ENCODE measurements at regions not wholly inside any gene's neighbourhood (a gene's known extent, or its start where the extent isn't known, plus 50 kb on each side); places are given as distances from the start of the nearest gene placed in this dataset.

- DNase-seq, result no peak
These were observed 299.5 kb upstream of the RASGRP1 start for GRCh38 chr15:38864122-38864521.

DNA sequence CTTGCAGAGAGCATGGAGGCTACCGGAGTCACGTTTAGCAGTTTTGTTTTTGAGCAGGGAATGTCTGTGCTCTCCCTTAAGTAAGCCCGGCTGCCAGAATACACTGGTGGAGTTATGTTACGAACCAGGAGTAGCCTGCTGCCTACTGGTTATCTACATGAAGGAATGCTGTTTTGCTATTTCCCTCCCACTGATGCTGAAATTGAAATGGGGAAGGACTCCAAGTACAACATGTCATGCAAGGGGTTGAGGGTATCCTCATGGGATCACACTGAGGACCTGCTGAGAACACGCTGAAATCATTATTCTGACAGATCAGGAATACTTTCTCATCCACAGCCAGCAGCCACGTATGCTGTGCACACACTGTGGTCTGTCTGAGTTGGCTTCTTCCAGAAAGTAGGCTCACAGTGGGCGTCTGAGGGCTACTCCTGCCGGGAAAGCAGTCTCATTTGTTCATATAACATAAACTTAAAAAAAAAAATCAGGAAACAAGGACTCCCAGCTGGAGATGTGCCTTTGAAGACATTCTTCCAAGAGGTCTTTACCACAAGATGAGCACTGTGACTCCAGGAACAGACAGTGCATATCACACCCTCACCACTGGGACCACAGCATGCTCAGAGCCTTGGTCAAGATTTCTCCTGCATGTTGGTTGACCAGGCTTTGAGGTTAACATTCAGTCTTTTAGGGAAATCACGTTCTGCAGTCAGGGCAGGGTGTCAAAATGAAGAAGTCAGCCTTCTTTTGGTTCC is 300.4 kb upstream of the RASGRP1 start:
- no peak for DNase-seq

- no peak for DNase-seq
These were observed 302.9 kb upstream of the RASGRP1 start for GRCh38 chr15:38867556-38867955.

- no peak for DNase-seq
These were observed 303.9 kb upstream of the RASGRP1 start for GRCh38 chr15:38868326-38869114.

GRCh38 chr15:38871638-38872037 is 307.0 kb upstream of the RASGRP1 start:
- DNase-seq, result no peak

DNA sequence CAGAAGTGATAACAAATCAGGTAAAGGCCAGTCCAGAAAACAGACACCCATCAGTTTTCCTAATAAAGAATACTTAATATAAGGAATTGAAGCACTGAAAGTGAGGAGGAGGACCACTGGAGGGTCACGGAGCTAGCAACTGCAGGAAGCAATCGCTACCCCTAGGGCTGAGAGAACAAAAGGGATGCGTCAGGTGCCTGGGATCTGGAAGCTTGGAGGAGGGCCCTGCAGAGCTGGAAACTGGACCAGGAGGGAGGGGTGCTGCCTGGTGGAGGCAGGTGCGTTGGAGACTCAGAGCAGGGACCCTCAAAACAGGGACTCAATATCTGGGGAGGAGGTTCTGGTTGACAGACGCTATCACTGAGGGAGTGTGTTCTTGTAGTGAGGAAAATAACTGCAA is 308.1 kb upstream of the RASGRP1 start:
- no peak for DNase-seq

DNA sequence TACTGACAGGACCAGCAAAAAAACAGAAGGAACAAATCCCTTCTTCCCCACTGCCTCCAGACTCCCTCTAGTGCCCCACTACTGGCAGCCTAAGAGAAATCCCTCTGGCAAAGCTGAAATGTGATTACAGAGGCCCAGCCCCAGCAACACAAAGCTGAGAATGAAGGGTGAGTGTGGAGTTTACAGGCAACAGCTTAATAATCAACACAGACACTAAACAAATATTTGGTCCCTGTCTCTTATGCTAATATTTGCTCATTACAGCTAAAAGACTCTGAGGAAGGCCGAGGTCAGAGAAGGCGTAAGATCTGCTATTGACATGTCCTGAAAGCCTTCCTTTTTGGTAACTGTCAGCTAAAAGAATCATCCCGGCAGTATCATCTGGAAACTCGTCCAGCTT is 308.5 kb upstream of the RASGRP1 start:
- DNase-seq, result no peak

GRCh38 chr15:38874464-38874863 is 309.9 kb upstream of the RASGRP1 start:
- DNase-seq, result no peak

- no peak for DNase-seq
These were observed 311.6 kb upstream of the RASGRP1 start for GRCh38 chr15:38876211-38876610.

DNA sequence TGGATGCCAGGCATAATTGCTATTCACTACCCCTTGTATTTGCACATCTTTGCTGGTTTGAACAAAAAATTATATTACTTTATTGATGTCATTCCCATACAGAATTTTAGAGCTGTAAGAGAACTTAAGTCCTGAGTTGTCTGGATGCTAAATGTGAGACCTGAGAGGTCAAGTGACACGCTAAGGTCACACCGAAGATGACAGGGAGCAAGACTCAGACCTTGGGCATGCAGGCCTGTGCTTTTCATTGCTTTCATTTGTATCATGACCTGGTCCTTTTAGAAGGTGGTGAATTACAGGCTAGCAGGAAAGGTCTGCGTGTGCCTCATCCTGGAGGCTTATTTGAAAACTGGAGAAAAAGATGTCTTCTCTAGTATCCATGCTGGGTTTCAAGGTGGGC is 312.0 kb upstream of the RASGRP1 start:
- DNase-seq, result no peak

- no peak for DNase-seq
These were observed 312.9 kb upstream of the RASGRP1 start for GRCh38 chr15:38877471-38877870.

DNA sequence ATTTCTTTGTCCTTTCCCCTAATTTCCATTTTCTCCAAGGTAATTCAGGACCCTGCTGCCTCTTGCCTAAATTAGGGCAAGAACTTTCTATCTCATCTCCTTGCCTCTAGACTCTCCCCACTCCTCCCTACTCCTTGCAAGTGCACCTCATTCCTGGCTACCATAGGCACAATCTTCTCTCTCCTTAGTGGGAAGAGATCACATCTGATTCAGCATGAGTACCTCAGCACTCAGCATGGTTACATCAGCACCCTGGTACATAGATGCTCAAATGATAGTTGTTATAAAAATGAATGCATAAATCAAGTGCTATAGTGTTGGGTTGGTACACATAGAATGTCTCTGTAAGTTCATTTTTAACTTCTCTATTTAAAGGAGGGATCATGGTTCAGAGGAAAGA is 313.4 kb upstream of the RASGRP1 start:
- DNase-seq, result no peak

- no peak for DNase-seq
These were observed 314.3 kb upstream of the RASGRP1 start for GRCh38 chr15:38878926-38879325.

DNA sequence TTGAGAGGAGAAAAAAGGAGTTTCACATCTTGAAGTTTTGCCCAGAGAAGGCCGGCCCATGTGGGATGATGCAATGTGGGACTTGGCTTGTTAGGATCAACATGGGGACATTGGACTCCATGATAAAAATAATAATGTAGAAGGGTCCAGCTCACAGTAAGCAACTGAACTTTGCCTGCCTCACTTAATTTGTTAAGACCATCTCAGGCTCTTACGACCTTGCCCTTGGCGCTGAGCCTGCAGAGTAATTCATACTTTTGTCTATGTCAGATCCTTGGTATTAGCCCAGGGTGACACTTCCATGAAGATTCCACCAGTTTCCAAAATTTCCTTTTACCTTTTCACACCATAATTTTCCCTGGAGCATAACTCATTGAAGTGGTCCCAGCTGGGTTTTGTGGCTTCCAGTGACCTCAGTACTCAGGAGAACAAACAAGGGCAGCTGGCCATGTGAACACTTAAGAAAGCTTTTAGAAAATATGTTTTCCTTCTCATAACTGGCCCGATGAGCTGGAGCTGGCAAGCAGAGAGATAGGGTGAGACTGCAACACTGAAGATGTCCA is 315.4 kb upstream of the RASGRP1 start:
- no peak for DNase-seq

DNA sequence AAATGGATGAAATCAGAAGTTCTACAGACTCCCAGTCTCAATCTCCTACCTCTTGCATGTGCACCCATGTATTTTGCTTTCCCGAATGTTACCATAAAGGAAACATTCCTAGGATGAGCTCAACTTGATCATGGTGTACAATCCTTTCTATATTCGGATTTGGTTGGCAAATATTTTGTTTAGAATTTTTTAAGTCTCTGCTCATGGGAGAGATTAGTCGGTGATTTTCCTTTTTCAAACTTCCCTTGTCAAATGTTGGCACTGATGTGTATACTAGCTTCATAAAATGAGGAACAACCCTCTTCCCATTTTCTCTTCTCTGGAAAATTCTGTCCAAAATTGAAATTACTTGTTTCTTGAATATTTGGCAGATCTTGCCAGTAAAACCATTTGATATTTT is 317.6 kb upstream of the RASGRP1 start:
- DNase-seq, result no peak

- DNase-seq, result no peak
These were observed 319.4 kb upstream of the RASGRP1 start for GRCh38 chr15:38883987-38884386.

- DNase-seq, result no peak
These were observed 320.4 kb upstream of the RASGRP1 start for GRCh38 chr15:38885001-38885400.

DNA sequence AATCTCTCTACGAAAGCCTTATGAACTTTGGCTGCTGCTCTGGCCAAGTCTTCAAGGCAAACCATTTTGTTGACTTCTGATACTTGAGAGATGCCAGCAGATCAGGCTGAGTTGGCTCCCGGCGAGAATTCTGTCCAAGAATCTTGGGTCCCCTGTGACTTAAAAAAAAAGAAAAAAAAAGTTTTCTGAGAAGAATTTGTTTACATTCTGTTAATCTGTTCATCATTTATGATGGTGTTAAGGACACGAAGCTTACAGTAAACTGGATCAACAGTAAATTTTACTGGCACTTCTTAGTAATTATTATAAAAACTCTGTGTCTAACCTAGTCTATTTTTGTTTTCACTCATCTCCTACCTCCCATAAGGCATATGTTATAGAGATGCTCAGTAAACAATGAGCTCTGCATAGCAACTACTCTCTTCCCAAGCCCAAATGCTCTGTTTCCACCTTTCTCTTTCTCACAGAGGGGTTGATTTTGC is 320.9 kb upstream of the RASGRP1 start:
- DNase-seq, result no peak

DNA sequence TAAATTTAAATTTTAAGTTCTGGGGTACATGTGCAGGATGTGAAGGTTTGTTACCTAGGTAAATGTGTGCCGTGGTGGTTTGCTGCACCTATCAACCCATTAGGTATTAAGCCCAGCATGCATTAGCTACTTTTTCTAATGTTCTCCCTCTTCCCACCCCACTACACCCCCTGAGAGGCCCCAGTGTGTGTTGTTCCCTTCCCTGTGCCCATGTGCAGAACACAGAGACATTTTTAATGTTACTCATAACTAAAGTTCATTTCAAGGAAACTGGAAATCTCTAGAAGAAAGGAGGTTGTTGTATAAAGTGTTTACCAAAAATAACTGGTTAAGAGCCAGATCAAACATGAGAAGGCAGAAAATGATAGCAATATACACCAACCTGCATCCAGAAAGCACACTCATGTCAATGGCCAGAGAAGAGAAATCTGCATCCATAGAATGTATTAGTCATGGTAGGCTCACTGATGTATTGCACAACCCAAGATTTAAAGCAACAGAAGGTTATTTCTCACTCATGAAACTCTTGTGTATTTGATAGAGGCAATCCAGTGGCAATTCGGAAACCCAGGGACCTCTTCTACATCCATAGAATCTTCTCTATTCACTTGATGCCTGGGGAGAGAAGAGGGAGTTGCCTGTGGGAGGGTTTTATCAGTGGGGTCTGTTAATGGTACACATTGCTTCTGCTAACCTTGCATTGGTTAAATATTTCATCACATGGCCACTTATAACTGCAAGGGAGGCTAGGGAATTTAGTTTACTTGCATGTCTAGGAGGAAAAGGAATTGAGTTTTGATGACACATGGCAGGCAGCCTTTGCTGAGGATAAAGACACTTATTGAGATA is 321.9 kb upstream of the RASGRP1 start:
- no peak for DNase-seq

DNA sequence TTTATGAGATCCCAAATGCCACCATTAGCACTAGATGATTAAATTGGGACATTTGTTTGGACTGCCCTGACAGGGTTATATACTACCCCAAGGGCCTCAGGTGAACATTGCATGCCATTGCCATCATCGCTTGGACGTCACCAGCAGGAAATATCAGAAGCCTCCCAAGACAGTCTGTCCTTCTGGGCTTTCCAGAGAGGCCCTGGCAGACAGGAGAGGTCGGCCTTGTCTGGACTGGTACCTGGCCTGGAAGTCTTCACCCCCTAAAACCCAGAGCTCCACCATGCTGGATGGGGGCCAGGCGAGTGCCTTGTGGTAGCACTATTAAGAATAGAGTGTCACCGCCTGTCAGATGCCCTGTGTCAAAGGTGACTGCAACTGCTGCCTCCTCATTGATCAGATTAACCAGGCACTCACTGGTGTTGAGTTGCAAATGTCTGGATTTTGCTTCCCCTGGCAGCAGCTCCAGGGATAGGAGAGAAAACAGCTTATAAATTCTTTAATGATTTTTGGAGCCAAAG is 324.1 kb upstream of the RASGRP1 start:
- DNase-seq, result no peak

DNA sequence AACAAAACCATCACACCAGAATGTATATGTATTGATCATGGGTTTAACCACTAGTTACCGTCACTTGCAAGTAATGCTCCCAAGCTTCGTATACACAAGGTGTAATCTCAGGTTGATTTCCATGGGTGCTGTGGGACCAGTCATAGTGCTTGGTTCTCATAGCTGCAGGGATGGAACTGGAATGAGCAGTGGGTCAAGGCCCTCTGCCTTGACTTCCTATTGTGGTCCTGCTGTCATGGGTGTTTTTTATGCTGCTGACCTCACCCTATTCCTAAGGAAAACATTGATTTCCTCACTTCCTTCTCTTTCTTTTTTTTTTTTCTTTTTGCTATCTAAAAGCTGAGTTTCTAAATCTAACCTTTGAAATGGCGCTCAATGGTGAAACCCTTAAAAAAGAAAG is 325.6 kb upstream of the RASGRP1 start:
- no peak for DNase-seq

DNA sequence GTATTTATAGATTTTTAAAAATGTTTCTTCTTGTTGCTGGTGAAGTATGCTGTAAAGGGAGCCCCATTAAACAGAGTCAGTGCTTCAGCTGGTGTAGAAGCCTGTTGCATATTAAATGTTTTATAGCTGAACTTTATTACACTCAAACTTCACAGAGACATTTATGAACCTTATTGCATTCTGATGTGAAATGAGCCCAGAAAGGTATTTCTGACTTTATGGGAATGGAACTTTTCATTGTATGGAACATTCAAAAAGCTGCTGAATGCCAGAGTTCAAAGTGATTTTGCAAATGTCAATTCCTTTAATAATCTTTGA is 329.3 kb upstream of the RASGRP1 start:
- DNase-seq, result no peak
